HG03280 (cell line): ENCODE measurements at regions not wholly inside any gene's neighbourhood (a gene's known extent, or its start where the extent isn't known, plus 50 kb on each side); places are given as distances from the start of the nearest gene placed in this dataset.
"Not testable (repeated sequence)": the region's sequence is repeated elsewhere in the genome, so short reads cannot be mapped to it uniquely, and the experiment has no call there.

Experiments used
- ATAC-seq: cut with Tn5 transposase; IDR thresholded peaks from one replicate; pipeline ENCODE4 v1.9.1; 2021; ENCODE audit warnings: mild to moderate bottlenecking, moderate library complexity; ENCODE audit not compliant: unreplicated experiment

- ATAC-seq: no peak
Observed at GRCh38 chr5:136631186-136631585, 265.8 kb upstream of the TRPC7 start.

GRCh38 chr5:136629125-136629792, 263.9 kb upstream of the TRPC7 start:
- no peak for ATAC-seq

- ATAC-seq: no peak
Observed at GRCh38 chr5:136626531-136626930, 261.2 kb upstream of the TRPC7 start.

- no peak for ATAC-seq
Observed at GRCh38 chr5:136622747-136623146, 257.4 kb upstream of the TRPC7 start.

- no peak for ATAC-seq
Observed at GRCh38 chr5:136621743-136622142, 256.4 kb upstream of the TRPC7 start.

- no peak for ATAC-seq
Observed at GRCh38 chr5:136620621-136621020, 255.3 kb upstream of the TRPC7 start.

- ATAC-seq: no peak
Observed at GRCh38 chr5:136620016-136620419, 254.7 kb upstream of the TRPC7 start.

GRCh38 chr5:136619556-136619955, 254.2 kb upstream of the TRPC7 start:
- ATAC-seq: no peak

- no peak for ATAC-seq
Observed at GRCh38 chr5:136615251-136616119, 250.1 kb upstream of the TRPC7 start.

GRCh38 chr5:136613230-136613629, 247.9 kb upstream of the TRPC7 start:
- no peak for ATAC-seq

- no peak for ATAC-seq
Observed at GRCh38 chr5:136605638-136606037, 240.3 kb upstream of the TRPC7 start.

- no peak for ATAC-seq
Observed at GRCh38 chr5:136600306-136600705, 235.0 kb upstream of the TRPC7 start.

- no peak for ATAC-seq
Observed at GRCh38 chr5:136598802-136599404, 233.6 kb upstream of the TRPC7 start.

GRCh38 chr5:136594416-136594815, 229.1 kb upstream of the TRPC7 start:
- ATAC-seq: no peak

- ATAC-seq: no peak
Observed at GRCh38 chr5:136590581-136590980, 225.2 kb upstream of the TRPC7 start.

- ATAC-seq: no peak
Observed at GRCh38 chr5:136586196-136586595, 220.9 kb upstream of the TRPC7 start.

GRCh38 chr5:136584474-136584873, 219.1 kb upstream of the TRPC7 start:
- ATAC-seq: no peak

- ATAC-seq: no peak
Observed at GRCh38 chr5:136579238-136579637, 213.9 kb upstream of the TRPC7 start.

GRCh38 chr5:136569875-136570274, 204.5 kb upstream of the TRPC7 start:
- ATAC-seq: not testable (repeated sequence)

- ATAC-seq: not testable (repeated sequence)
Observed at GRCh38 chr5:136565457-136565856, 200.1 kb upstream of the TRPC7 start.

GRCh38 chr5:136565050-136565449, 199.7 kb upstream of the TRPC7 start:
- ATAC-seq: not testable (repeated sequence)

GRCh38 chr5:136564431-136564830, 199.1 kb upstream of the TRPC7 start:
- not testable (repeated sequence) for ATAC-seq
